ENCODE measurements at regions not wholly inside any gene's neighbourhood (a gene's known extent, or its start where the extent isn't known, plus 50 kb on each side); places are given as distances from the start of the nearest gene placed in this dataset.

DNA sequence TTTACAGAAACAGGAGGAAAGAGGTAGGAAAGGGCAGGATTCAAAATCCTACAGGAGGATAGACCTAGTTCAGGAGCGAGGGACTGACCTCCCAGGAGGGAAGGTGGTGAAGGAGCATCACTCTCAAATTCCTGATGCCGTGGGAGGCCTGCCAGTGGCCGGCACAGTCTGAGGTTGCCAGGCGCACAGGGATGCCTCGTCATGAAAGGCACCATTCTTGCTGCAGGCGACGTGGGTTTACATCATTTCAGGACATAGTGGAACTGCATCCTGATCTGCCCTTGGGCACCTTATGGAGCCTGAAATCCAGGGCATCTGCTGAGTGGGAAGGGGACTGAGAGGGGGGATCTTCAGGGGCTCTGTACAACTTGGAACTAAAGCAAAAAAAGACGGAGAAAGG lies 163.2 kb upstream of the S1PR3 start:
- intact Hi-C loops (cut with DNase I), result no loop called here
- TF ChIP-seq CTCF (IDR thresholded peaks at IDR 0.05), result no peak
- H3K27me3 ChIP-seq, result no peaks in the 10 kb centered on the region
- no peak for DNase-seq (ENCODE audit: low spot score in 2 of 2)
- H3K9me3 ChIP-seq, result no peaks in the 10 kb centered on the region
- H3K36me3 ChIP-seq, result no peaks in the 10 kb centered on the region
- H3K4me1 ChIP-seq, result peaks cover 0 to 4% of the 10 kb centered on the region in 2 donors
- H3K4me3 ChIP-seq, result no peak overlapping the region
- H3K27ac ChIP-seq, result no peak overlapping the region

DNA sequence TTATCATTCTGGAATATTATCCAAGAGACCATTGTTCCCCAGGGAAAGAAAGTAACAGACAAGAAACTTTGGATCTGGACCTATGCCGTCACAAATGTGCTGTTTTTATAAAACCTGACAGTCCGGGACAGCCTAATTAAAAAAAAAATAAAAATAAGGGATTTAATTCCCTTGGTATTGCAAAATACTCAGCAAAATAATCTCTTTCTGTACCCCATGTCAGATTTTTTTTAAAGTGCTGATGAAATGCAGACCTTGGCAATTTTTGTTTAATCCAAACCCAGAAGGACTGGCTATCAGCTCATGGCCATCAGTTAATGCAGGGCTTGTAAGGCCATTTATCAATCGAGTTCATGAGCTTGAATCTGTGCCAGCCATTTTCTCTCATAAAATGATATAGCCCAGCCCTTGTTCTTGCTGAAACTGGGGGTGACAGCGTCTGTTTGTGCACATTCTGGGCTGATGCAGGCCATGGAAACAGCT lies 162.7 kb upstream of the S1PR3 start:
- Histone ChIP-seq H3K4me3 (no peak overlapping the region), H3K4me1 (peaks cover 0 to 4% of the 10 kb centered on the region in 2 donors), H3K27me3 (no peaks in the 10 kb centered on the region), H3K36me3 (no peaks in the 10 kb centered on the region), H3K27ac (no peak overlapping the region), H3K9me3 (no peaks in the 10 kb centered on the region)
- no peak for DNase-seq (ENCODE audit: low spot score in 2 of 2)
- intact Hi-C loops (cut with DNase I), result no loop called here
- no peak for TF ChIP-seq CTCF (IDR thresholded peaks at IDR 0.05)

- Histone ChIP-seq H3K27ac (no peak overlapping the region), H3K4me1 (peaks cover 0 to 4% of the 10 kb centered on the region in 2 donors), H3K36me3 (no peaks in the 10 kb centered on the region), H3K9me3 (no peaks in the 10 kb centered on the region), H3K4me3 (no peak overlapping the region), H3K27me3 (no peaks in the 10 kb centered on the region)
- intact Hi-C loops (cut with DNase I), result no loop called here
- no peak for DNase-seq (ENCODE audit: low spot score in 2 of 2)
- TF ChIP-seq CTCF (IDR thresholded peaks at IDR 0.05), result no peak
Observed at GRCh38 chr9:88829276-88829675, 162.0 kb upstream of the S1PR3 start.

DNA sequence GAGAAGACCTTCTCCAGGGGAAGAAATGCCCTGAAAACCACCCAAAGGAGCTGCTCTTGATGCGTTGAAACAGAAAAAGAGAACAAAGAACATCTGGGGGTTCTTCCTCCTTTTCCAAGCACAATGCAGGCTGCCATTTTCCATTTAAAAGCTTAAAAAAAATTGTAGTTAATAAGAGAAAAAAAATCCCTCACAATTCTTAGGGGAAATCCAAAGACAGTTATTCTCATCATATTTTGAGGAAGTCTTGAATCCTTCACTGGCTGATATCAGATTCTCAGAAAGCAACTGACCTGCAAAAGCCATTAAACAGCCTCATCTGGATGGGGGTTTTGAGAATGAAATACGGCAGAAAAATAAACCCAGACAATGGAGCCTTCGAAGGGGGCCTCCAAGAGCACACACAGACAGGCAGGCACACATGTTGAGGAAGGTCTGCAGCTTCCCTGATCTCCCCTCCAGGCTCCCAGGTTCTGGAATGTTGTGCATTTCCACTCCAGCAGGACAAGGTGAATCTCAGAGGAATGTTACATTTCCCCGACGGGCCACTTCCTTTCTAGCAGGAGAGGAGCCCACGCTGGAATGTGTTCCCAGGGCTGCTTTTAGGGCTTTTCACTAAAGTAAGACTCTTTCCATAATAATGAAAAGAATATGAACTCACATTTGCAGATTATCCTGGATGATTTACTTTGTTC lies 159.4 kb upstream of the S1PR3 start:
- no peak for TF ChIP-seq CTCF (IDR thresholded peaks at IDR 0.05)
- no peaks in the 10 kb centered on the region for H3K36me3 ChIP-seq
- no peak overlapping the region for H3K27ac ChIP-seq
- H3K9me3 ChIP-seq, result no peaks in the 10 kb centered on the region
- H3K4me1 ChIP-seq, result peaks cover 0 to 4% of the 10 kb centered on the region in 2 donors
- no peak for DNase-seq (ENCODE audit: low spot score in 2 of 2)
- no peaks in the 10 kb centered on the region for H3K27me3 ChIP-seq
- no peak overlapping the region for H3K4me3 ChIP-seq
- intact Hi-C loops (cut with DNase I), result no loop called here

GRCh38 chr9:88833946-88834345 lies 157.3 kb upstream of the S1PR3 start:
- H3K4me3 ChIP-seq, result no peak overlapping the region
- H3K27me3 ChIP-seq, result no peaks in the 10 kb centered on the region
- no peaks in the 10 kb centered on the region for H3K36me3 ChIP-seq
- DNase-seq (ENCODE audit: low spot score in 2 of 2), result no peak
- no peak for TF ChIP-seq CTCF (IDR thresholded peaks at IDR 0.05)
- H3K27ac ChIP-seq, result no peak overlapping the region
- no peaks in the 10 kb centered on the region for H3K4me1 ChIP-seq
- H3K9me3 ChIP-seq, result no peaks in the 10 kb centered on the region
- intact Hi-C loops (cut with DNase I), result no loop called here
